GM13976 (cell line): ENCODE measurements at regions not wholly inside any gene's neighbourhood (a gene's known extent, or its start where the extent isn't known, plus 50 kb on each side); places are given as distances from the start of the nearest gene placed in this dataset.

Experiments
- DNase-seq: peaks from one replicate; pipeline ENCODE4 v3.0.0; 2012; ENCODE audit warnings: low spot score
- in situ Hi-C: fragments of 300-500 bp; cut with MboI; formaldehyde crosslinking; loops from one replicate; pipeline ENCODE4 v1.12.0; 2022; ENCODE audit warnings: low sequenced_read_pairs, mixed read lengths, inconsistent platforms; ENCODE audit not compliant: unreplicated experiment
- TF ChIP-seq, protein P1 (sequence below): IDR thresholded peaks from 2 replicates; pipeline ENCODE4 v1.5.1; 2012; ENCODE audit warnings: borderline replicate concordance, mild to moderate bottlenecking; ENCODE audit not compliant: insufficient read depth; ENCODE audit errors: extremely low read depth, missing control alignments, control extremely low read depth

DNA sequence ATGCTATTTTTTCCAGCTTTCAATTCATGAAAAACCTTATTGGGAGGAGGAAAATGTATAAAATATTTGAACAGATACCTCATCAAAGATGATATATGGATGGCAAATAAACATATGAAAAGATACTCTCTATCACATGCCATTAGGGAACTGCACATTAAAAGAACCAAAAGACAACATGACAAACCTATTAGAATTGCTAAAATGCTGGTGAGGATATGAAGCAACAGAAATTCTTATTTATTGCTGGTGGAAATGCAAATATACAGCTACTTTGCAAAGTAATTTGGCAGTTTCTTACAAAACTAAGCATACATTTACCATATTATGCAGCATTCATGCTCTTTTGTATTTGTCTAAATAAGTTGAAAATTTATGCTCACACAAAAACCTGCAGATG lies 1783.9 kb upstream of the PCDH20 start:
- in situ Hi-C loops = no loop called here
- no peak for DNase-seq
- TF ChIP-seq, protein P1, sequence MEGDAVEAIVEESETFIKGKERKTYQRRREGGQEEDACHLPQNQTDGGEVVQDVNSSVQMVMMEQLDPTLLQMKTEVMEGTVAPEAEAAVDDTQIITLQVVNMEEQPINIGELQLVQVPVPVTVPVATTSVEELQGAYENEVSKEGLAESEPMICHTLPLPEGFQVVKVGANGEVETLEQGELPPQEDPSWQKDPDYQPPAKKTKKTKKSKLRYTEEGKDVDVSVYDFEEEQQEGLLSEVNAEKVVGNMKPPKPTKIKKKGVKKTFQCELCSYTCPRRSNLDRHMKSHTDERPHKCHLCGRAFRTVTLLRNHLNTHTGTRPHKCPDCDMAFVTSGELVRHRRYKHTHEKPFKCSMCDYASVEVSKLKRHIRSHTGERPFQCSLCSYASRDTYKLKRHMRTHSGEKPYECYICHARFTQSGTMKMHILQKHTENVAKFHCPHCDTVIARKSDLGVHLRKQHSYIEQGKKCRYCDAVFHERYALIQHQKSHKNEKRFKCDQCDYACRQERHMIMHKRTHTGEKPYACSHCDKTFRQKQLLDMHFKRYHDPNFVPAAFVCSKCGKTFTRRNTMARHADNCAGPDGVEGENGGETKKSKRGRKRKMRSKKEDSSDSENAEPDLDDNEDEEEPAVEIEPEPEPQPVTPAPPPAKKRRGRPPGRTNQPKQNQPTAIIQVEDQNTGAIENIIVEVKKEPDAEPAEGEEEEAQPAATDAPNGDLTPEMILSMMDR = no peak

DNA sequence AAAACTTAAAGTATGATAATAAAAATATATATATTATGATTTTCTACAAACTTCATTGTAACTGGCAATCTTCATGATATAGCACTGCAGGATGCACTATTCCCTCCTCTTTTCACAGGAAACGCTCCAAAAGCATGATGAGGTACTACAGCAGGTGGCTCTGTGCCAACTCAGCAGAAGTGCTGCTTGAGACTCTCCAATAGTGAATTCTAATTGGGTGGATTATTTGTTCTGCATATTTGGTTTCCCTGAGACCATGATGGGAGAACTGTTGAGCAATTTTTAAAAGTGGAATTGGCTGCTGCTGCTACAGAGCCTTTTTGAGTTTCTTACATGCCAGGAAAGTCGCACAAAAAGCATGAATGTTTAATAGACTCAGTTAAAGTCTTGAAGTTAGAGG lies 1782.4 kb upstream of the PCDH20 start:
- no peak for DNase-seq
- in situ Hi-C loops = no loop called here
- TF ChIP-seq, protein P1 = no peak

DNA sequence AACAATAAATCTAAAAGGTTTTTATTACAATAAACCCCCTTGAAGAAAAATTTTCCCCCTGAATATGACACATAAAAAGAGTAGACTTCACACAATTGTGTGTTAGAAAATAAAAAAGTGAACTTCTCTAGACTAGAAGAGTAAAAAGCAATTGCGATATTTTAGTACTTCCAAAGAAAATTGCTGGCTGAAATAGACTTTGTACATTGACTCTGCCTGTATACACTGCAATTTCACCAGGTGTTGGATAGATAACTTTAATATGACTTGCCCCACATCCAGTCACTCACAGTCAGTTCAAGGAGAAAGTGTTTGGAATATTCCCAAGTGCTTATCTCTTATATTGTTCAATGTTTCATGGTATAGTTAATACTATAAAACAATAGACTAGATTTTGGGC lies 1780.1 kb upstream of the PCDH20 start:
- TF ChIP-seq, protein P1 = no peak
- in situ Hi-C loops = no loop called here

DNA sequence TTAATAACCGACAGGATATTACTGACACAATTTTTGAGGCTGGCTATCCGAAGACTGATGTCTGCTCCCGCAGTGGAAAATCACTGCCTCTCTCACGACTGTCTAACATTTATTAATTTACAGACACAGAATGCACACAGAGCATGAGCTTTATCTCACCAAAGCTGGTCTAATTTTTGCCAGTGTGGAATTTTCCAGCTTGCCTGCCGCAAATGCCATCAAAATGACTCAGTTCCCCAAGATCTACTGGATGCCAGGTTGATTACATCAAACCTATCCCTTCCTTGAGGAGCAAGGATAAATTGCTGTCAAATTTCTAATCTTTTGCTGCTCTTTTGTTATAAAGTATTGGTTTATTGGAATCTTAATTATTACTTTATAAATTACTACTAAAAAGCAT lies 1775.1 kb upstream of the PCDH20 start:
- no peak for DNase-seq
- TF ChIP-seq, protein P1 = no peak
- in situ Hi-C loops = no loop called here

More for the DNA sequence above, 1780.1 kb upstream of the PCDH20 start:
- no peak for DNase-seq

DNA sequence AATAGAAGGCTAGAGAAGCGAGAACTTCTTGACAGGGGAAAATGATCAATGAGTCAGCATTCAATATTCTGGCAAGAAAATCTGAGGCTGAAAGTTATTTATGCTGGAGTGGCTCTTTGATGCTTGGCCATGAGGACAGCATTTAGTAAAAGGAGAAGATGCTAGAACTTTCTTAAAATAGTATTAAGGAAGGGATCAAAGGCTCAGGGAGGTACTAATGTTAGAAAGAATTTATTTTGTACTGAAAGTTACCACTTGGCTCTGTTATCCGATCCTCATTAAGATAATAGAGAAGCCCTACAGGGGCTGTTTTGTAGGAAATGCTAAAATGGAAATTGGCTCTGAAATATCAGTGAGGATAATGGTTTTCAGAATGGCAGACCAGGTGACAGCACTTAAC lies 1774.6 kb upstream of the PCDH20 start:
- no peak for DNase-seq
- TF ChIP-seq, protein P1 = no peak
- in situ Hi-C loops = no loop called here

DNA sequence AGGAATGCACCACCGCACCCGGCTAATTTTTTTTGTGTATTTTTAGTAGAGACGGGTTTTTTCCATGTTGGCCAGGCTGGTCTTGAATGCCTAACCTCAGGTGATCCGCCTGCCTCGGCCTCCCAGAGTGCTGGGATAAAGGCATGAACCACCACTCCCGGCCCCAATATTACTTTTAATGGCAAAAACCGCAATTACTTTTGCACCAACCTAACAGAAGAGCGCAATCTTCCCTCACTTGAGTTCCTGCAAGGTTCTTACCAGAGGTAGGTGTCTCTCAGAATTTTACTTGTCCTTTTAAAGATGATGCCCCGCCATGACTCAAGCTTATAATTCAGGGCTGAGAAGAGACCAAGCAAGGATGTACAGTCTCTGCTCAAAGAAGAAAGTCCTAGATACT lies 1774.1 kb upstream of the PCDH20 start:
- in situ Hi-C loops = no loop called here
- TF ChIP-seq, protein P1 = no peak
- DNase-seq = no peak

DNA sequence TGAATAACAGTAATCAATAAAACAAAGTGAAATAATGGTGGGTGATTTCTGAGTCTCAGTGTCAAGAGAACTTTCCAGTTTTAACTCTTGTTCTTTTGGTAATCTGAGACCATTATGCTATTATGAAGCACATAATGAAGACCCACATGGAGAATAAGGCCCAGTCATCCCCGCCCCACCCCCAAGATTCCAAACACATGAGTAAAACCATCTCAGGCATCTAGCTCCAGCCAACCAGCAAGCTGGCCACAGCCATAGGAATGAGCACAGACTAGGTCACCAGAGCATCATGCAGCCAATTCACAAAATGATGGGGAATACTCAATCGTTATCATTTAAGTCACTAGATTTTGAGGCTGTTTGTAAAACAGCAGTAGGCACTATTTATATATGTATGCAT lies 1769.0 kb upstream of the PCDH20 start:
- in situ Hi-C loops = no loop called here
- TF ChIP-seq, protein P1 = no peak
- DNase-seq = no peak
